SJSA1 (cell line): ENCODE measurements at regions not wholly inside any gene's neighbourhood (a gene's known extent, or its start where the extent isn't known, plus 50 kb on each side); places are given as distances from the start of the nearest gene placed in this dataset.

Source experiments
- DNase-seq, 2 experiments: peaks; one replicate each; pipeline ENCODE4 v3.0.0-alpha.2; 2015 to 2020; ENCODE audit warnings: low spot score in 2 of 2, low read depth in 1 of 2
- H3K27ac ChIP-seq: fragments of 250-450 bp; sonication (Bioruptor Pico); 2 replicates; pipeline ENCODE4 v1.5.1; 2020; ENCODE audit warnings: mild to moderate bottlenecking, moderate library complexity
- H3K27me3 ChIP-seq: fragments of 250-450 bp; sonication (Bioruptor Pico); replicated peaks from 2 replicates; pipeline ENCODE4 v1.5.1; 2020; ENCODE audit warnings: mild to moderate bottlenecking, moderate library complexity
- H3K36me3 ChIP-seq: fragments of 250-450 bp; sonication (Bioruptor Pico); 2 replicates; pipeline ENCODE4 v1.5.1; 2020; ENCODE audit warnings: mild to moderate bottlenecking
- H3K4me1 ChIP-seq: fragments of 250-450 bp; sonication (Bioruptor Pico); replicated peaks from 2 replicates; pipeline ENCODE4 v1.6.1; 2021; ENCODE audit warnings: mild to moderate bottlenecking
- H3K4me3 ChIP-seq: fragments of 250-450 bp; sonication (Bioruptor Pico); 2 replicates; pipeline ENCODE4 v1.5.1; 2020; ENCODE audit warnings: mild to moderate bottlenecking
- H3K9me3 ChIP-seq: fragments of 250-450 bp; sonication (Bioruptor Pico); replicated peaks from 2 replicates; pipeline ENCODE4 v1.5.1; 2020; ENCODE audit warnings: mild to moderate bottlenecking

- H3K4me3 ChIP-seq: no peak overlapping the region
- DNase-seq: no peak
- H3K27ac ChIP-seq: no peak overlapping the region
- H3K4me1 ChIP-seq: no peaks in the 10 kb centered on the region
- no peaks in the 10 kb centered on the region for H3K36me3 ChIP-seq
- H3K27me3 ChIP-seq: no peaks in the 10 kb centered on the region
- no peaks in the 10 kb centered on the region for H3K9me3 ChIP-seq
Measured at GRCh38 chr12:42807251-42807650, 217.7 kb upstream of the PRICKLE1 start.

- DNase-seq: no peak
- H3K9me3 ChIP-seq: no peaks in the 10 kb centered on the region
- H3K27me3 ChIP-seq: no peaks in the 10 kb centered on the region
- H3K4me1 ChIP-seq: no peaks in the 10 kb centered on the region
- no peak overlapping the region for H3K4me3 ChIP-seq
- no peak overlapping the region for H3K27ac ChIP-seq
- no peaks in the 10 kb centered on the region for H3K36me3 ChIP-seq
Measured at GRCh38 chr12:42804928-42805327, 215.4 kb upstream of the PRICKLE1 start.

- H3K9me3 ChIP-seq: no peaks in the 10 kb centered on the region
- H3K27ac ChIP-seq: no peak overlapping the region
- no peaks in the 10 kb centered on the region for H3K36me3 ChIP-seq
- H3K4me3 ChIP-seq: no peak overlapping the region
- DNase-seq: no peak
- H3K4me1 ChIP-seq: no peaks in the 10 kb centered on the region
- no peaks in the 10 kb centered on the region for H3K27me3 ChIP-seq
Measured at GRCh38 chr12:42802785-42803189, 213.2 kb upstream of the PRICKLE1 start.

GRCh38 chr12:42801271-42801670 lies 211.7 kb upstream of the PRICKLE1 start:
- Histone ChIP-seq H3K27me3 (no peaks in the 10 kb centered on the region), H3K4me1 (no peaks in the 10 kb centered on the region), H3K9me3 (no peaks in the 10 kb centered on the region), H3K27ac (no peak overlapping the region), H3K36me3 (no peaks in the 10 kb centered on the region), H3K4me3 (no peak overlapping the region)
- no peak for DNase-seq

GRCh38 chr12:42799966-42800365 lies 210.4 kb upstream of the PRICKLE1 start:
- Histone ChIP-seq H3K27ac (no peak overlapping the region), H3K4me3 (no peak overlapping the region), H3K27me3 (no peaks in the 10 kb centered on the region), H3K9me3 (no peaks in the 10 kb centered on the region), H3K4me1 (no peaks in the 10 kb centered on the region), H3K36me3 (no peaks in the 10 kb centered on the region)
- no peak for DNase-seq

- Histone ChIP-seq H3K4me3 (no peak overlapping the region), H3K27me3 (no peaks in the 10 kb centered on the region), H3K9me3 (no peaks in the 10 kb centered on the region), H3K27ac (no peak overlapping the region), H3K36me3 (no peaks in the 10 kb centered on the region), H3K4me1 (no peaks in the 10 kb centered on the region)
- DNase-seq: no peak
Measured at GRCh38 chr12:42798811-42799438, 209.4 kb upstream of the PRICKLE1 start.

GRCh38 chr12:42794806-42795205 lies 205.3 kb upstream of the PRICKLE1 start:
- no peak for DNase-seq
- H3K9me3 ChIP-seq: no peaks in the 10 kb centered on the region; the same call in 1 of the 2 replicates
- peaks cover 15% of the 10 kb centered on the region for H3K4me1 ChIP-seq

GRCh38 chr12:42793166-42793565 lies 203.6 kb upstream of the PRICKLE1 start:
- Histone ChIP-seq H3K27me3 (no peaks in the 10 kb centered on the region), H3K4me1 (peaks cover 15% of the 10 kb centered on the region)
- no peak for DNase-seq

More at GRCh38 chr12:42794806-42795205, 205.3 kb upstream of the PRICKLE1 start:
- no peak overlapping the region for H3K4me3 ChIP-seq
- no peaks in the 10 kb centered on the region for H3K27me3 ChIP-seq
- no peaks in the 10 kb centered on the region for H3K36me3 ChIP-seq
- H3K27ac ChIP-seq: no peak overlapping the region

GRCh38 chr12:42792265-42792664 lies 202.7 kb upstream of the PRICKLE1 start:
- no peak for DNase-seq
- H3K27ac ChIP-seq: no peak overlapping the region
- peaks cover 15% of the 10 kb centered on the region for H3K4me1 ChIP-seq
- no peaks in the 10 kb centered on the region for H3K27me3 ChIP-seq
- H3K9me3 ChIP-seq: no peaks in the 10 kb centered on the region; the same call in 1 of the 2 replicates
- H3K36me3 ChIP-seq: no peaks in the 10 kb centered on the region
- H3K4me3 ChIP-seq: no peak overlapping the region

More at GRCh38 chr12:42793166-42793565, 203.6 kb upstream of the PRICKLE1 start:
- no peak overlapping the region for H3K4me3 ChIP-seq
- no peaks in the 10 kb centered on the region; the same call in 1 of the 2 replicates for H3K9me3 ChIP-seq
- no peaks in the 10 kb centered on the region for H3K36me3 ChIP-seq
- H3K27ac ChIP-seq: no peak overlapping the region

GRCh38 chr12:42791399-42791798 lies 201.9 kb upstream of the PRICKLE1 start:
- no peaks in the 10 kb centered on the region for H3K36me3 ChIP-seq
- H3K9me3 ChIP-seq: no peaks in the 10 kb centered on the region; the same call in 1 of the 2 replicates
- H3K27me3 ChIP-seq: no peaks in the 10 kb centered on the region
- H3K4me1 ChIP-seq: peaks cover 15% of the 10 kb centered on the region
- H3K27ac ChIP-seq: no peak overlapping the region
- no peak for DNase-seq
- H3K4me3 ChIP-seq: no peak overlapping the region

- H3K27me3 ChIP-seq: no peaks in the 10 kb centered on the region
- no peak overlapping the region for H3K27ac ChIP-seq
- H3K36me3 ChIP-seq: no peaks in the 10 kb centered on the region
- H3K4me3 ChIP-seq: no peak overlapping the region
- peaks cover 15% of the 10 kb centered on the region for H3K4me1 ChIP-seq
- peak in 1 of 2 experiments; percentile 52 for DNase-seq
- no peaks in the 10 kb centered on the region; the same call in 1 of the 2 replicates for H3K9me3 ChIP-seq
Measured at GRCh38 chr12:42790761-42791151, 201.2 kb upstream of the PRICKLE1 start.

GRCh38 chr12:42789808-42790760 lies 200.5 kb upstream of the PRICKLE1 start:
- no peak overlapping the region for H3K4me3 ChIP-seq
- H3K4me1 ChIP-seq: peaks cover 15% of the 10 kb centered on the region
- H3K9me3 ChIP-seq: no peaks in the 10 kb centered on the region; the same call in 1 of the 2 replicates
- H3K36me3 ChIP-seq: no peaks in the 10 kb centered on the region
- H3K27ac ChIP-seq: no peak overlapping the region
- DNase-seq: no peak
- H3K27me3 ChIP-seq: no peaks in the 10 kb centered on the region

- H3K9me3 ChIP-seq: no peaks in the 10 kb centered on the region; the same call in 1 of the 2 replicates
- no peaks in the 10 kb centered on the region for H3K36me3 ChIP-seq
- DNase-seq: no peak
- peaks cover 15% of the 10 kb centered on the region for H3K4me1 ChIP-seq
- no peaks in the 10 kb centered on the region for H3K27me3 ChIP-seq
- H3K27ac ChIP-seq: no peak overlapping the region
- no peak overlapping the region for H3K4me3 ChIP-seq
Measured at GRCh38 chr12:42786400-42787148, 197.0 kb upstream of the PRICKLE1 start.
